Naive B cell (primary cell): ENCODE measurements at regions not wholly inside any gene's neighbourhood (a gene's known extent, or its start where the extent isn't known, plus 50 kb on each side); places are given as distances from the start of the nearest gene placed in this dataset.

Experiments
- ATAC-seq, 2 donors: fragments of 150-1000 bp; cut with Tn5 transposase; 2 replicates each; pipeline ENCODE4 v1.10.0; 2021; ENCODE audit warnings: low read depth in 2 of 2, mild to moderate bottlenecking in 2 of 2, moderate library complexity in 2 of 2
- DNase-seq: peaks from one replicate; pipeline ENCODE4 v3.0.0; 2022
- H3K27ac Mint-ChIP-seq, 6 donors: one replicate each; pipeline ENCODE4 v1.8.0; 2020 to 2022; ENCODE audit warnings: mild to moderate bottlenecking in 6 of 6, mixed read lengths in 6 of 6, moderate library complexity in 5 of 6, inconsistent platforms in 2 of 6
- H3K27me3 Mint-ChIP-seq, 3 donors: one replicate each; pipeline ENCODE4 v1.8.0; 2021 to 2022; ENCODE audit warnings: mixed read lengths in 3 of 3, mild to moderate bottlenecking in 1 of 3
- H3K36me3 Mint-ChIP-seq, 2 donors: one replicate each; pipeline ENCODE4 v1.8.0; 2020 to 2022; ENCODE audit warnings: mixed read lengths in 2 of 2, inconsistent platforms in 1 of 2, mild to moderate bottlenecking in 1 of 2
- H3K4me1 Mint-ChIP-seq, 3 donors: one replicate each; pipeline ENCODE4 v1.8.0; 2020 to 2022; ENCODE audit warnings: mixed read lengths in 3 of 3, inconsistent platforms in 1 of 3, mild to moderate bottlenecking in 1 of 3, moderate library complexity in 1 of 3
- H3K4me3 Mint-ChIP-seq, 8 donors: one replicate each; pipeline ENCODE4 v1.8.0; 2020 to 2022; ENCODE audit warnings: mild to moderate bottlenecking in 8 of 8, mixed read lengths in 8 of 8, moderate library complexity in 8 of 8, inconsistent platforms in 2 of 8
- H3K9me3 Mint-ChIP-seq, 7 donors: one replicate each; pipeline ENCODE4 v1.8.0; 2020 to 2022; ENCODE audit warnings: mixed read lengths in 7 of 7, mild to moderate bottlenecking in 5 of 7, inconsistent platforms in 2 of 7, moderate library complexity in 1 of 7

GRCh38 chr12:118743896-118744700 is 237.2 kb upstream of the SRRM4 start:
- peaks cover 0 to 11% (median 7%) of the 10 kb centered on the region in 3 donors for H3K27me3 Mint-ChIP-seq
- H3K9me3 Mint-ChIP-seq = peaks cover 0 to 16% (median 4%) of the 10 kb centered on the region in 7 donors
- DNase-seq (no peak), ATAC-seq (no peak)
- H3K36me3 Mint-ChIP-seq = no peaks in the 10 kb centered on the region
- H3K4me3 Mint-ChIP-seq = no peak overlapping the region
- no peaks in the 10 kb centered on the region for H3K4me1 Mint-ChIP-seq
- H3K27ac Mint-ChIP-seq = no peak overlapping the region

- Mint-ChIP-seq H3K36me3 (no peaks in the 10 kb centered on the region), H3K4me1 (no peaks in the 10 kb centered on the region)
These were observed 235.2 kb upstream of the SRRM4 start for GRCh38 chr12:118746176-118746575.

GRCh38 chr12:118746960-118747359 is 234.4 kb upstream of the SRRM4 start:
- Mint-ChIP-seq H3K36me3 (no peaks in the 10 kb centered on the region), H3K27me3 (peaks cover 0 to 4% (median 0%) of the 10 kb centered on the region in 3 donors), H3K4me1 (no peaks in the 10 kb centered on the region), H3K4me3 (no peak overlapping the region), H3K9me3 (peaks cover 0 to 28% (median 5%) of the 10 kb centered on the region in 7 donors), H3K27ac (no peak overlapping the region)
- ATAC-seq (no peak), DNase-seq (no peak)

More at GRCh38 chr12:118746176-118746575, 235.2 kb upstream of the SRRM4 start:
- H3K27ac Mint-ChIP-seq = no peak overlapping the region
- no peak for DNase-seq
- peaks cover 0 to 20% (median 2%) of the 10 kb centered on the region in 7 donors for H3K9me3 Mint-ChIP-seq
- no peak overlapping the region for H3K4me3 Mint-ChIP-seq
- peaks cover 0 to 8% (median 5%) of the 10 kb centered on the region in 3 donors for H3K27me3 Mint-ChIP-seq
- ATAC-seq = no peak

DNA sequence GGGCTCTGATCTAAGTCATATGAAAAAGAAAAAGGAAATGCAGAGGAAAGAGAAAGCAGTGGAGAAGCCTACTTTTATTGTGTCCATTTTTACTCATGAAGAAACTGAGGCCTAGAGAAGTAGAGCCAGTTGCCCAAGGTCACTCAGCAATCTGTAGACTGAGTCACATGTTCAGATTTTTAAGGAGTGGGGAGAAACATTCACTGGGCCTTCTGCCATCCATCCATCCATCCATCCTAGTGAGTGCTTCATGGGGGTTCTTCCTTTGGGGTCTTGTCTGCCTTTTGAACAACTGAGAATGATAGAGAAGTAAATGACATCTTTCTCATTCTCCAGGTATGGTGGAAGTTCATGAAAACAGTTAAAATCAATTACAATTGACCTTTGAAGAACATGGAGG is 233.6 kb upstream of the SRRM4 start:
- no peaks in the 10 kb centered on the region for H3K36me3 Mint-ChIP-seq
- no peak overlapping the region for H3K4me3 Mint-ChIP-seq
- H3K27ac Mint-ChIP-seq = no peak overlapping the region
- no peaks in the 10 kb centered on the region for H3K4me1 Mint-ChIP-seq
- peaks cover 0 to 4% (median 0%) of the 10 kb centered on the region in 3 donors for H3K27me3 Mint-ChIP-seq
- DNase-seq (no peak), ATAC-seq (no peak)
- peaks cover 0 to 30% (median 5%) of the 10 kb centered on the region in 7 donors for H3K9me3 Mint-ChIP-seq

DNA sequence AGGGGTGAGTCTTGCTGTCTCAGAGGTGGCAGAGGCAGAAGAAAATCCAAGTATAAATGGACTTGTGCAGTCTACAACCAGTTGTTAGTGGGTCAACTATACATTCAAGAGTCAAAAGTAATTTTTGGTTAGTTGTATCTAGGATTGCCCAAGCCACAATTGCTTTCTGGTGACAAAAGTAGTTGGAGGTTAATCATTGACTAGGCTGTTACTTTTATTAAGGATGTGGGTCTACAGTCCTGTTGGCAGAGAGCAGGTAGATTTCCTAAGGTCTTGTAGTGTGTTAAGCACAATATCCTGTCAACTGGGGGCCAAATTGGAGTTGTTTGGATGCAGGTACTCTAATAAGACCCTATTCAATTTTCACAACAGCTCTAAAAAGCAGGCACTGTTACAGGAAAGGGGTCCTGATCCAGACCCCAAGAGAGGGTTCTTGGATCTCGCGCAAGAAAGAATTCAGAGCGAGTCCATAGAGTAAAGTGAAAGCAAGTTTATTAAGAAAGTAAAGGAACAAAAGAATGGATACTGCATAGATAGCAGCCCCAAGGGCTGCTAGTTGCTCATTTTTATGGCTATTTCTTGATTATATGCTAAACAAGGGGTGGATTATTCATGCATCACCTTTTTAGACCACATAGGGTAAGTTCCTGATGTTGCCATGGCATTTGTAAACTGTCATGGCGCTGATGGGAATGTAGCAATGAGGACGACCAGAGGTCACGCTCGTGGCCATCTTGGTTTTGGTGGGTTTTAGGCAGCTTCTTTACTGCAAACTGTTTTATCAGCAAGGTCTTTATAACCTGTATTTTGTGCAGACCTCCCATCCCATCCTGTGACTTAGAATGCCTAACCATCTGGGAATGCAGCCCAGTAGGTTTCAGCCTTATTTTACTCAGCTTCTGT is 232.6 kb upstream of the SRRM4 start:
- H3K9me3 Mint-ChIP-seq = peaks cover 0 to 30% (median 6%) of the 10 kb centered on the region in 7 donors

GRCh38 chr12:118749646-118750045 is 231.7 kb upstream of the SRRM4 start:
- Mint-ChIP-seq H3K27ac (no peak overlapping the region), H3K4me1 (no peaks in the 10 kb centered on the region), H3K4me3 (no peak overlapping the region), H3K9me3 (peaks cover 0 to 30% (median 5%) of the 10 kb centered on the region in 7 donors), H3K36me3 (no peaks in the 10 kb centered on the region), H3K27me3 (no peaks in the 10 kb centered on the region)
- no peak for DNase-seq
- ATAC-seq = no peak

More for the DNA sequence above, 232.6 kb upstream of the SRRM4 start:
- Mint-ChIP-seq H3K27ac (no peak overlapping the region), H3K4me1 (no peaks in the 10 kb centered on the region), H3K27me3 (no peaks in the 10 kb centered on the region), H3K36me3 (no peaks in the 10 kb centered on the region), H3K4me3 (no peak overlapping the region)
- ATAC-seq (no peak), DNase-seq (no peak)

DNA sequence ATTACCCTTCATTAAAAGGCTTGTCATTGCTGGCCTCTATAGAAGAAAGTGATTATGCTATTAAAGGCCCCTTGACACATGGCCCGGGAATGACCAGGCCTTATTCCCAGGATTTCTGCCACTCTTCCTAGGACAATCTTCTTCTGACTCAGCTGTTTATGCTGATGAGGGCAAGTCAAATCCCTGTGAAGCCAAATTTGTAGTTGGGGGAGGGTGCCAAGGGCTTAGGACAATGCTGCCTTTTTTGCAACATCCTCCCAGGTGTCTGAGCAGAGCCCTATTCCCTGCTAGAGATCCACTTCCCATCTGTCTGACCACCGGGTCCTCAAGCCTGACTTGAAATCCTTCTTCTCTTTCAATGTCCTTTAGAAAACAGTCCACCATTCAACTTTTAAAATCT is 230.7 kb upstream of the SRRM4 start:
- ATAC-seq (no peak), DNase-seq (no peak)
- H3K4me3 Mint-ChIP-seq = no peak overlapping the region
- peaks cover under 1 to 32% (median 6%) of the 10 kb centered on the region in 7 donors for H3K9me3 Mint-ChIP-seq
- no peaks in the 10 kb centered on the region for H3K36me3 Mint-ChIP-seq
- no peaks in the 10 kb centered on the region for H3K27me3 Mint-ChIP-seq
- no peak overlapping the region for H3K27ac Mint-ChIP-seq
- no peaks in the 10 kb centered on the region for H3K4me1 Mint-ChIP-seq

DNA sequence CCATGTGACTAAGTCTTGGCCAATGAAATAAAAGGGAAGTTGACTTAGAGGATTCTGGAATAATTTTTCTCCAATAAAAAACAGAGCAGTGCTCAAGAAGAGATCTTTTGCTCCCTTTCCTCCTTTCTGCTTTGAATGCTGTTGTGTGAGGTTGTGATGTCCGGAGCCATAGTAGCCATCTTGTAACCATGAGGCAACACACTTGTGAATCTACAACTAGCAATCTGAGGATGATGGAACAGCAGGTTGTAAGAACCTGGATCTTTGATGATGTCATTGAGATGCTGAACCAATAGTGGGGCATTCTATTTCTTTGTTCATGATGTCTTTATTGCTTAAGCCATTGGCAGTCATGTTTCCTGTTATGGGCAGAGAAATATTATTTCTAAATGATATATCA is 230.0 kb upstream of the SRRM4 start:
- Mint-ChIP-seq H3K27ac (no peak overlapping the region), H3K36me3 (no peaks in the 10 kb centered on the region), H3K4me1 (no peaks in the 10 kb centered on the region), H3K9me3 (peaks cover 3 to 37% (median 8%) of the 10 kb centered on the region in 7 donors), H3K4me3 (no peak overlapping the region), H3K27me3 (no peaks in the 10 kb centered on the region)
- no peak for DNase-seq
- no peak for ATAC-seq

GRCh38 chr12:118760623-118761022 is 220.7 kb upstream of the SRRM4 start:
- ATAC-seq = no peak
- Mint-ChIP-seq H3K36me3 (no peaks in the 10 kb centered on the region), H3K4me3 (no peak overlapping the region)

GRCh38 chr12:118763234-118763633 is 218.1 kb upstream of the SRRM4 start:
- Mint-ChIP-seq H3K27ac (no peak overlapping the region), H3K27me3 (peaks cover 0 to 4% (median 0%) of the 10 kb centered on the region in 3 donors), H3K4me1 (no peaks in the 10 kb centered on the region), H3K36me3 (no peaks in the 10 kb centered on the region), H3K9me3 (peaks cover 0 to 3% (median 1%) of the 10 kb centered on the region in 7 donors), H3K4me3 (no peak overlapping the region)
- DNase-seq = no peak
- no peak for ATAC-seq

More at GRCh38 chr12:118760623-118761022, 220.7 kb upstream of the SRRM4 start:
- no peak for DNase-seq
- peaks cover 0 to 4% (median 0%) of the 10 kb centered on the region in 3 donors for H3K27me3 Mint-ChIP-seq
- H3K4me1 Mint-ChIP-seq = no peaks in the 10 kb centered on the region
- peaks cover 2 to 19% (median 4%) of the 10 kb centered on the region in 7 donors for H3K9me3 Mint-ChIP-seq
- no peak overlapping the region for H3K27ac Mint-ChIP-seq

DNA sequence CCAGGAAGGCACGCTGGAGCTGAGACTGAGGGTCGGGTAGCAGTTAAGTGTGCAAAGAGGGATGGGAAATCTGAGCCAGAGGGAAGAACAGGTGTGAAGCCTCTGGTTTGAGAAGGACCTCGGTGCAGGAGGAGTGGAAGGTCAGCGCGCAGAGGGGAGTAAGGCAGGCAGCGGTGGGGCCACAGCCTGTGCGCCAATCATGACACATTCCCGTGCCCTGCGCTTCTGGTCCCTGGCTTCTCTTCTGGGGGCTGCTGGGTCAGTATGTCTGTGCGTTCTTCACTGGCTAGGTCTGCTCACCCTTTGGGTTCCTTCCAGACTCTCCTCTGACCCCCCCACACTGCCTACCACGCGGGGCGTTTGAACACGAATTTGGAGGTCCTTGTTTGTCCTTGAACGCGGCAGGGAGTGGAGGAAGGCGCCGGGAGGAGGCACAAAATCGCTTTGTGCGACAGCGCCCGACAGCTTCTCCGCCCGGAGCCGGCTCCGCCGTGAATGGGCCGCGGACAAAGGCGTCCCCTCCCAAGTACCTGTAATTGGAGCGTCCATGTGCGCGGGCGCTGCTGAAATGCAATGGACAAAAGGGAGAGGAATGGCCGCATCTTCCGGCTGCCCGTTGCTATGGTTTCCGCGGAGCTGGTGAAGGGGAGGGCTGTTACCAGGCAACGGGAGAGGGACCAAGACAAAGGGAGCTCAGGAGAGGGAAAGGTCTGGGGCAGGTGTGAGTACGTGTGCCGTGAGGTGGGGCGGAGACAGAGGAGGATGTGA is 207.2 kb upstream of the SRRM4 start:
- no peak overlapping the region for H3K4me3 Mint-ChIP-seq
- peaks cover 0 to 13% of the 10 kb centered on the region in 2 donors for H3K36me3 Mint-ChIP-seq
- peaks cover 0 to 3% (median 0%) of the 10 kb centered on the region in 3 donors for H3K4me1 Mint-ChIP-seq
- peaks cover 0 to 12% (median 2%) of the 10 kb centered on the region in 7 donors for H3K9me3 Mint-ChIP-seq
- peaks cover 19 to 50% (median 35%) of the 10 kb centered on the region in 3 donors for H3K27me3 Mint-ChIP-seq
- no peak for ATAC-seq
- DNase-seq = no peak
- no peak overlapping the region for H3K27ac Mint-ChIP-seq

- DNase-seq (no peak), ATAC-seq (no peak)
- peaks cover 18 to 42% (median 35%) of the 10 kb centered on the region in 3 donors for H3K27me3 Mint-ChIP-seq
- H3K4me3 Mint-ChIP-seq = no peak overlapping the region
- no peak overlapping the region for H3K27ac Mint-ChIP-seq
- H3K4me1 Mint-ChIP-seq = peaks cover 0 to 3% (median 0%) of the 10 kb centered on the region in 3 donors
- peaks cover 0 to 13% of the 10 kb centered on the region in 2 donors for H3K36me3 Mint-ChIP-seq
- H3K9me3 Mint-ChIP-seq = peaks cover 0 to 12% (median 0%) of the 10 kb centered on the region in 7 donors
These were observed 203.8 kb upstream of the SRRM4 start for GRCh38 chr12:118777504-118777903.

GRCh38 chr12:118778077-118778476 is 203.3 kb upstream of the SRRM4 start:
- ATAC-seq (no peak), DNase-seq (no peak)
- Mint-ChIP-seq H3K27me3 (peaks cover 18 to 36% (median 29%) of the 10 kb centered on the region in 3 donors), H3K36me3 (peaks cover 0 to 13% of the 10 kb centered on the region in 2 donors), H3K4me1 (peaks cover 0 to 3% (median 0%) of the 10 kb centered on the region in 3 donors), H3K9me3 (peaks cover 0 to 7% (median 0%) of the 10 kb centered on the region in 7 donors), H3K27ac (no peak overlapping the region), H3K4me3 (no peak overlapping the region)
